ENCODE measurements at regions not wholly inside any gene's neighbourhood (a gene's known extent, or its start where the extent isn't known, plus 50 kb on each side); places are given as distances from the start of the nearest gene placed in this dataset.

GRCh38 chr16:6977916-6978315 is 354.7 kb upstream of the RBFOX1 start:
- Histone ChIP-seq H3K27me3 (ENCODE audit: insufficient read depth, low read length) (no peaks in the 10 kb centered on the region), H3K4me3 (ENCODE audit: low read length in 2 of 2) (no peak overlapping the region), H3K27ac (ENCODE audit: low read depth, low read length) (no peak overlapping the region), H3K9me3 (ENCODE audit: control insufficient read depth in 1 of 2, low read length in 2 of 2) (no peaks in the 10 kb centered on the region), H3K4me1 (ENCODE audit: insufficient read depth, low read length) (no peaks in the 10 kb centered on the region), H3K36me3 (ENCODE audit: insufficient read depth, low read length) (no peaks in the 10 kb centered on the region)
- Mint-ChIP-seq H3K9me3 (peaks cover 0 to 13% (median 9%) of the 10 kb centered on the region in 8 donors), H3K36me3 (no peaks in the 10 kb centered on the region), H3K27ac (no peak overlapping the region), H3K4me1 (no peaks in the 10 kb centered on the region), H3K4me3 (no peak overlapping the region), H3K27me3 (no peaks in the 10 kb centered on the region)
- CTCF ChIA-PET (ENCODE audit: partially characterized antibody) = no interaction called here
- POLR2A ChIA-PET (ENCODE audit: partially characterized antibody) = no interaction called here
- no peak for DNase-seq
- intact Hi-C loops (cut with micrococcal nuclease) = no loop called here

- H3K4me1 ChIP-seq (ENCODE audit: insufficient read depth, low read length) = no peaks in the 10 kb centered on the region
- intact Hi-C loops (cut with micrococcal nuclease) = no loop called here
- H3K9me3 ChIP-seq (ENCODE audit: control insufficient read depth in 1 of 2, low read length in 2 of 2) = no peaks in the 10 kb centered on the region
- POLR2A ChIA-PET (ENCODE audit: partially characterized antibody) = no interaction called here
- H3K36me3 ChIP-seq (ENCODE audit: insufficient read depth, low read length) = no peaks in the 10 kb centered on the region
- Mint-ChIP-seq H3K36me3 (no peaks in the 10 kb centered on the region), H3K4me3 (no peak overlapping the region), H3K27me3 (no peaks in the 10 kb centered on the region), H3K4me1 (no peaks in the 10 kb centered on the region), H3K27ac (no peak overlapping the region), H3K9me3 (peaks cover 0 to 15% (median 11%) of the 10 kb centered on the region in 8 donors)
- no peaks in the 10 kb centered on the region for H3K27me3 ChIP-seq (ENCODE audit: insufficient read depth, low read length)
- H3K27ac ChIP-seq (ENCODE audit: low read depth, low read length) = no peak overlapping the region
- CTCF ChIA-PET (ENCODE audit: partially characterized antibody) = no interaction called here
- no peak overlapping the region for H3K4me3 ChIP-seq (ENCODE audit: low read length in 2 of 2)
- no peak for DNase-seq
Observed at GRCh38 chr16:6977291-6977690, 355.4 kb upstream of the RBFOX1 start.

- intact Hi-C loops (cut with micrococcal nuclease) = no loop called here
- Mint-ChIP-seq H3K4me3 (no peak overlapping the region), H3K36me3 (no peaks in the 10 kb centered on the region), H3K9me3 (peaks cover 0 to 14% (median 12%) of the 10 kb centered on the region in 8 donors), H3K27ac (no peak overlapping the region), H3K4me1 (no peaks in the 10 kb centered on the region), H3K27me3 (no peaks in the 10 kb centered on the region)
- Histone ChIP-seq H3K27ac (ENCODE audit: low read depth, low read length) (no peak overlapping the region), H3K36me3 (ENCODE audit: insufficient read depth, low read length) (no peaks in the 10 kb centered on the region), H3K4me3 (ENCODE audit: low read length in 2 of 2) (no peak overlapping the region), H3K27me3 (ENCODE audit: insufficient read depth, low read length) (no peaks in the 10 kb centered on the region), H3K9me3 (ENCODE audit: control insufficient read depth in 1 of 2, low read length in 2 of 2) (no peaks in the 10 kb centered on the region), H3K4me1 (ENCODE audit: insufficient read depth, low read length) (no peaks in the 10 kb centered on the region)
- POLR2A ChIA-PET (ENCODE audit: partially characterized antibody) = no interaction called here
- CTCF ChIA-PET (ENCODE audit: partially characterized antibody) = no interaction called here
- DNase-seq = no peak
Observed at GRCh38 chr16:6976716-6977115, 355.9 kb upstream of the RBFOX1 start.

- CTCF ChIA-PET (ENCODE audit: partially characterized antibody) = no interaction called here
- no peaks in the 10 kb centered on the region for H3K4me1 Mint-ChIP-seq
- H3K9me3 ChIP-seq (ENCODE audit: control insufficient read depth in 1 of 2, low read length in 2 of 2) = no peaks in the 10 kb centered on the region
- H3K4me3 ChIP-seq (ENCODE audit: low read length in 2 of 2) = no peak overlapping the region
- H3K36me3 Mint-ChIP-seq = no peaks in the 10 kb centered on the region
- H3K4me1 ChIP-seq (ENCODE audit: insufficient read depth, low read length) = no peaks in the 10 kb centered on the region
- H3K9me3 Mint-ChIP-seq = peaks cover 2 to 29% (median 17%) of the 10 kb centered on the region in 8 donors
- POLR2A ChIA-PET (ENCODE audit: partially characterized antibody) = no interaction called here
- no peaks in the 10 kb centered on the region for H3K27me3 ChIP-seq (ENCODE audit: insufficient read depth, low read length)
- H3K4me3 Mint-ChIP-seq = no peak overlapping the region
- H3K27me3 Mint-ChIP-seq = no peaks in the 10 kb centered on the region
- H3K27ac Mint-ChIP-seq = no peak overlapping the region
- no peak for DNase-seq
- intact Hi-C loops (cut with micrococcal nuclease) = no loop called here
- H3K36me3 ChIP-seq (ENCODE audit: insufficient read depth, low read length) = no peaks in the 10 kb centered on the region
- no peak overlapping the region for H3K27ac ChIP-seq (ENCODE audit: low read depth, low read length)
Observed at GRCh38 chr16:6970171-6970857, 362.3 kb upstream of the RBFOX1 start.

DNA sequence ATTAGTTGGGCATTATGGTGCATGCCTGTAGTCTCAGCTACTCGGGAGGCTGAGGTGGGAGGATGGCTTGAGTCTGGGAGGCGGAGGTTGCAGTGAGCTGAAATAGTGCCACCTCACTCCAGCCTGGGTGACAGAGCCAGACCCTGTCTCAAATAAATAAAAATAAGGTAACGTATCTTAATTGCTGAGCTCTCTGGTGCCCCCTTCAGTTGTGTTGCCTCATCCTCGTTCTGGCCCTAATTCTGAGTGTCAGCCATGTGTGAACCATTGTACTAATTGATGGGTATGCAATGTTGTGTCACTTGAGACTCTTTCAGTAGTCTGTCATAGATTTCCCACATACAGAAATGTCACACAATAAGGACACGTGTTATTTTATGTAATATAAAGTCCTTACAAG is 363.1 kb upstream of the RBFOX1 start:
- intact Hi-C loops (cut with micrococcal nuclease) = no loop called here
- Histone ChIP-seq H3K9me3 (ENCODE audit: control insufficient read depth in 1 of 2, low read length in 2 of 2) (no peaks in the 10 kb centered on the region), H3K27me3 (ENCODE audit: insufficient read depth, low read length) (no peaks in the 10 kb centered on the region), H3K36me3 (ENCODE audit: insufficient read depth, low read length) (no peaks in the 10 kb centered on the region), H3K4me3 (ENCODE audit: low read length in 2 of 2) (no peak overlapping the region), H3K4me1 (ENCODE audit: insufficient read depth, low read length) (no peaks in the 10 kb centered on the region), H3K27ac (ENCODE audit: low read depth, low read length) (no peak overlapping the region)
- no peak for DNase-seq
- CTCF ChIA-PET (ENCODE audit: partially characterized antibody) = no interaction called here
- H3K27ac Mint-ChIP-seq = no peak overlapping the region
- H3K36me3 Mint-ChIP-seq = no peaks in the 10 kb centered on the region
- POLR2A ChIA-PET (ENCODE audit: partially characterized antibody) = no interaction called here
- H3K9me3 Mint-ChIP-seq = peaks cover 2 to 32% (median 21%) of the 10 kb centered on the region in 8 donors
- H3K4me3 Mint-ChIP-seq = no peak overlapping the region
- no peaks in the 10 kb centered on the region for H3K27me3 Mint-ChIP-seq
- no peaks in the 10 kb centered on the region for H3K4me1 Mint-ChIP-seq

GRCh38 chr16:6967796-6968320 is 364.8 kb upstream of the RBFOX1 start:
- Mint-ChIP-seq H3K4me1 (no peaks in the 10 kb centered on the region), H3K4me3 (no peak overlapping the region), H3K27ac (no peak overlapping the region), H3K36me3 (no peaks in the 10 kb centered on the region), H3K27me3 (no peaks in the 10 kb centered on the region), H3K9me3 (peaks cover 2 to 34% (median 20%) of the 10 kb centered on the region in 8 donors)
- no peaks in the 10 kb centered on the region for H3K9me3 ChIP-seq (ENCODE audit: control insufficient read depth in 1 of 2, low read length in 2 of 2)
- H3K27ac ChIP-seq (ENCODE audit: low read depth, low read length) = no peak overlapping the region
- DNase-seq = no peak
- no peak overlapping the region for H3K4me3 ChIP-seq (ENCODE audit: low read length in 2 of 2)
- intact Hi-C loops (cut with micrococcal nuclease) = no loop called here
- no peaks in the 10 kb centered on the region for H3K36me3 ChIP-seq (ENCODE audit: insufficient read depth, low read length)
- H3K27me3 ChIP-seq (ENCODE audit: insufficient read depth, low read length) = no peaks in the 10 kb centered on the region
- POLR2A ChIA-PET (ENCODE audit: partially characterized antibody) = no interaction called here
- CTCF ChIA-PET (ENCODE audit: partially characterized antibody) = no interaction called here
- H3K4me1 ChIP-seq (ENCODE audit: insufficient read depth, low read length) = no peaks in the 10 kb centered on the region

- H3K27ac ChIP-seq (ENCODE audit: low read depth, low read length) = no peak overlapping the region
- CTCF ChIA-PET (ENCODE audit: partially characterized antibody) = no interaction called here
- H3K9me3 ChIP-seq (ENCODE audit: control insufficient read depth in 1 of 2, low read length in 2 of 2) = no peaks in the 10 kb centered on the region
- Mint-ChIP-seq H3K4me3 (no peak overlapping the region), H3K4me1 (no peaks in the 10 kb centered on the region), H3K27me3 (no peaks in the 10 kb centered on the region), H3K9me3 (peaks cover 2 to 32% (median 18%) of the 10 kb centered on the region in 8 donors), H3K36me3 (no peaks in the 10 kb centered on the region), H3K27ac (no peak overlapping the region)
- POLR2A ChIA-PET (ENCODE audit: partially characterized antibody) = no interaction called here
- no peaks in the 10 kb centered on the region for H3K36me3 ChIP-seq (ENCODE audit: insufficient read depth, low read length)
- no peak overlapping the region for H3K4me3 ChIP-seq (ENCODE audit: low read length in 2 of 2)
- H3K4me1 ChIP-seq (ENCODE audit: insufficient read depth, low read length) = no peaks in the 10 kb centered on the region
- no peaks in the 10 kb centered on the region for H3K27me3 ChIP-seq (ENCODE audit: insufficient read depth, low read length)
- no peak for DNase-seq
- intact Hi-C loops (cut with micrococcal nuclease) = no loop called here
Observed at GRCh38 chr16:6966925-6967324, 365.7 kb upstream of the RBFOX1 start.

DNA sequence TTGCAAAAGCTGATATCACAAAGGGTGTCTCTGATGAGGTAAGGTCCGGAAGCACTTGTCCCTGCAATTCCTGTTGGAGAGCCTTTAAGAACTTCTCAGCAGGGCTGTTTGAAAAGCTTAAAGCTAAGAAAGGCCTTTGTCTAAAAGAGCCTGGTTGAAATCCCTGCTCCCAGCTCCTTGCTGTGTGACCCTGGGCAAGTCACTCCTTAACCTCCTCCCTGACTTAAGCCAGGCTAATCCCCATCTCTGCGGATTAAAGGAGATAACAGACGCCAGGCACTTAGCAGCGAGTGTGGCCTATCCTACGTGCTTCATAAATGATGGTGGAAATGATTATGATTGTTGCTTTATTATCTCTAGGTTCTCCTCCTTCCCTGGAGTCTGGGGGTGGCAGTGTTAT is 368.0 kb upstream of the RBFOX1 start:
- Mint-ChIP-seq H3K36me3 (no peaks in the 10 kb centered on the region), H3K4me1 (no peaks in the 10 kb centered on the region), H3K9me3 (peaks cover 2 to 23% (median 16%) of the 10 kb centered on the region in 8 donors), H3K27me3 (no peaks in the 10 kb centered on the region), H3K27ac (no peak overlapping the region), H3K4me3 (no peak overlapping the region)
- POLR2A ChIA-PET (ENCODE audit: partially characterized antibody) = no interaction called here
- CTCF ChIA-PET (ENCODE audit: partially characterized antibody) = no interaction called here
- Histone ChIP-seq H3K4me3 (ENCODE audit: low read length in 2 of 2) (no peak overlapping the region), H3K9me3 (ENCODE audit: control insufficient read depth in 1 of 2, low read length in 2 of 2) (no peaks in the 10 kb centered on the region), H3K27me3 (ENCODE audit: insufficient read depth, low read length) (no peaks in the 10 kb centered on the region), H3K27ac (ENCODE audit: low read depth, low read length) (no peak overlapping the region), H3K36me3 (ENCODE audit: insufficient read depth, low read length) (no peaks in the 10 kb centered on the region), H3K4me1 (ENCODE audit: insufficient read depth, low read length) (no peaks in the 10 kb centered on the region)
- intact Hi-C loops (cut with micrococcal nuclease) = no loop called here
- no peak for DNase-seq

Measured in CD4-positive, alpha-beta memory T cell (primary cell).